HG03139 (cell line): ENCODE measurements at regions not wholly inside any gene's neighbourhood (a gene's known extent, or its start where the extent isn't known, plus 50 kb on each side); places are given as distances from the start of the nearest gene placed in this dataset.
"Not testable (repeated sequence)": the region's sequence is repeated elsewhere in the genome, so short reads cannot be mapped to it uniquely, and the experiment has no call there.

ENCODE experiments used
- ATAC-seq: cut with Tn5 transposase; IDR thresholded peaks from one replicate; pipeline ENCODE4 v1.9.1; 2021; ENCODE audit not compliant: unreplicated experiment

DNA sequence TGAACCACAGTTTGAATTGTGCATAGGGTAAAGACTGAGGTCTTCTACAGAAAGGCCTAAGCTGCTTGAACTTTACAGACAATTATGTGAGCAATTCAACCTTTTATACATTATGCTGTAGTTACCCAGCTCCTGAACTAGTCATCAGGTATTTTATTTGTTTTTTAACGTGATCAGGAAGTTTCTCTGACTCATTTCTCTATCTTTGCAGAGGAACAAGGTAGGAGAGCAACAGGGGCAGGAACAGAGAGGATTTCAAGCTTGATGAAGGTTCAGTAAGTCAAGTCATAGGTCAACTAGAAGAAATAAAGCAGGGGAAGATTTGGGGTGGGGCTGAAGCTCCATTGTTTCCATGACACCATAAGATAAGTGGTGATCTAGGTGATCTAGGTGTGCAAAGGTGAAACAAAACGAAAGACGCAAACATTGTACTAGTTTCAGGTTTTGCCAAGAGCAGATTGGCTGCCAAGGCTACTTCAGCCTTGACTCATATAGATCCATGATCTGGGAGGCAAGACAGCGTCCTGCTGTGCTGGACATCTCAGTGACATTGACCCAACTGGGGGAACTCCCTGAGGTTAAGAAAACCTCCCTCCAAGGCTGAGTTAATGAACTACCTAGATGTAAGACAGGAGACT is 198.1 kb downstream of the DAD1 start:
- ATAC-seq: peak; percentile 30

GRCh38 chr14:22390195-22390594 is 198.8 kb downstream of the DAD1 start:
- ATAC-seq: no peak

GRCh38 chr14:22388669-22389595 is 200.1 kb downstream of the DAD1 start:
- no peak for ATAC-seq

GRCh38 chr14:22387776-22388241 is 201.2 kb downstream of the DAD1 start:
- ATAC-seq: no peak

- ATAC-seq: no peak
Measured at GRCh38 chr14:22386924-22387775, 201.9 kb downstream of the DAD1 start.

DNA sequence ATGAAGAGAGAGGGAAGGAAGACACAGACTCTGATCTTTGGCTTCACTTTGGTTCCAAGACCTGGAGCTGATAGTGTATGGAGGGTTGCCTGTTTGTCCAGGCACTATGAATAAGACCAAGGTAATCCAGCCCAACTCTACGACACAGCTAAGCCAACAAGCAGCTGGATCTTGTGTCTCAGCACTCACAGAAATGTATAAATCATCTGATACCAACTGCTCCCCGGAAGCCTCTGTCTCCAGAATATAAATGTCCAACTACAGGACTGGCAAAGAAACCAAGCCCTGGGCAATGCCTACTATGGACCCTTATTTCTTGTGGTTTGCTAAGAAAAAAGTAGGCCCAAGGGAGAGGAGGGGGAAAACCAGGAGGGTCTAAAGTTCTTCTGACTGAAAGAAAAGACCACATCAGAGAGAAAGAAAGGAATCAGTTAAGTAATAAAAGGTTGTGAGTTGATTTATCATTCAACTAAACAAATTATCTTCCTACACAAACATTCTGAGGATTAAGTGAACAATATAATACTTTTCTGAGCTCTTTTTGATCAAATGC is 204.0 kb downstream of the DAD1 start:
- no peak for ATAC-seq

GRCh38 chr14:22384167-22384549 is 204.9 kb downstream of the DAD1 start:
- no peak for ATAC-seq

- no peak for ATAC-seq
Measured at GRCh38 chr14:22383515-22384166, 205.4 kb downstream of the DAD1 start.

- no peak for ATAC-seq
Measured at GRCh38 chr14:22382955-22383354, 206.1 kb downstream of the DAD1 start.

- ATAC-seq: no peak
Measured at GRCh38 chr14:22382395-22382794, 206.6 kb downstream of the DAD1 start.

DNA sequence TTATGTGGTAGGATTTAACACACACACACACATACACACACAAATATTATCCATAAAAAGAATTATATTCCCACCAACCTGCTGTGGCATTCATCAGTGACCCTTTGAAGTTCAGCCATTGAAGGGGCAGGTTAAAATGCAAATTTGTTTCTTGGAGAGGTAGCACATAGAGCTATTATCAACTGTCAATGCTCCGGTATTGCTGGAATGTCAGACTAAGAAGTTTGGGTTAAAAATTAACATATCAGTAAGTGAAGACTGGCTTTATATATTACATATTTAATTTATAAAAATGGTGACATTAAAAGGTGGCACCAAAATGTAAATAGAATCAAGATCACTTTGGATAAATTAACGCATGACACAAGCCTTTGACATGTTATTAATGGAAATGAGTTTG is 207.3 kb downstream of the DAD1 start:
- no peak for ATAC-seq

DNA sequence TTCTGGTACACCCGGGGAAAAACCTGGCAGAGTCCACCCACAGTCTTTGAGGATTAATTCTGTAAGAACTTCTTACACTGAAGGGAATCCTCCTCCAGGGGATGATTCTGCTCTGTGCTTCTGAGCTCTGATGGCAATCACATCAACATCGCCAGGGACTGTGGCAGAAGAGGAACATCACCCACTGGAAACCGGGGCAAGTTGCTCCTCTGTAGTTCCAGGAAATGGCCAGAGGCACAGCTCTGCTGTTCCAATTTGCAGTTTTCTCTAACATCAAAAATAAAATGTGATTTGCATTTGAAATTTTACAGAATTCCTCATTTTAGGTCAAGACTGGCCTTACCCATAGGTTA is 207.6 kb downstream of the DAD1 start:
- ATAC-seq: no peak

DNA sequence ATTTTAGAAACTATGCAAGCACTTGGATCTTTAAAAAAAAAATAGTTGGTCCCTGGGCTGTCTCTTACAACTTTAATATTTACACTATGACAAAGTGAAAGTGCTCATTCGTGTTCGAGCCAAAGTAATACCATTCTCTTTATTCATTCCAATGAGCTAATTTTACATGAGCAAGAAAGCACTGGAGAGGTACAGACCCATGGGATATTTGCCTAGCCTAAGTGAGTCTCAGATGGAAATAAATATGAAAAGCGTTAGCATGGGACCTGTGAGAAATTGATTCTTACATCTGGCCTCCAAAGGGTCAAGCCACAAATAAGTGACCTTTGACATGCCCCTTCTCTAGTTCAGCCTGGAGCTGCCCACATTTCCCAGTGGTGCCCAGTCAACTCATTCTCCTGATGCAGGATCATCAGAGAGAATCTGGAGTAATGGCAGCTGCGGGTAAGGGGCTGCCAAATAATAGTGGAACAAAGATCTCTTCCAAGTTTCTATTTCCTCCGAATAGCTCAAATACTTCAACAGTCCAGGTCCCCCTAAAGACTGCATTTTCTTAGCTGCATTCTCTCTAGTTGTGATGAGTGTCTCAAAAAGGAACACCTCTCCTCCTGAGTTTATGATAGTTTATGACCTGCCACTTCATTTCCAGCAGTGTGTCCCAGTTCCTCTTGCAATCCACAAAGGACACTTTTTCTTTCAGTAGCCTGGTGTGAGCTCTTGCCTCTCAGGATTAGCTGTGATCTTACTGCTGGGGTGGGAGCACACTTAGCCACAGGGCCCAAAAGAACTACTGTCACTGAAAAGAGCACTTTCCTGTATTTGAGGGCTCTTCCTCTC is 208.2 kb downstream of the DAD1 start:
- ATAC-seq: no peak

DNA sequence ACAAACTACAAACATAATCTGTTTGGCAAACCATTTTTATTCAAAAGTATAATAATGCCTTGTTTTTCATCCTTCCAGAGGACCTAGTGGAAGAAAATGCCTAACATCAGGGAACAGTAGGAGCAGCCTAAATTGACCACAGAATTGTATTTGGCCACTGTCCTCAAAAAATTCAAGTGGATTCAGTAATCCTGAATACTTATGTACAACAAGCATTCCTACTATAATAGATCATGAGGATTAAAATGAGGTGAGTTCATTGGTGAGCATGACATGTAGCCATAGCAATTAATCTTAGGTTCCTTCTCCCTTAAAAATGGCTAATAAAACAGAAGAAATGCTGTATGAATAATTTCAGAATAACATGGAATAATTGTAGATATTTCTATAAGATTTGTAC is 209.3 kb downstream of the DAD1 start:
- ATAC-seq: no peak

- ATAC-seq: no peak
Measured at GRCh38 chr14:22378181-22378580, 210.8 kb downstream of the DAD1 start.

DNA sequence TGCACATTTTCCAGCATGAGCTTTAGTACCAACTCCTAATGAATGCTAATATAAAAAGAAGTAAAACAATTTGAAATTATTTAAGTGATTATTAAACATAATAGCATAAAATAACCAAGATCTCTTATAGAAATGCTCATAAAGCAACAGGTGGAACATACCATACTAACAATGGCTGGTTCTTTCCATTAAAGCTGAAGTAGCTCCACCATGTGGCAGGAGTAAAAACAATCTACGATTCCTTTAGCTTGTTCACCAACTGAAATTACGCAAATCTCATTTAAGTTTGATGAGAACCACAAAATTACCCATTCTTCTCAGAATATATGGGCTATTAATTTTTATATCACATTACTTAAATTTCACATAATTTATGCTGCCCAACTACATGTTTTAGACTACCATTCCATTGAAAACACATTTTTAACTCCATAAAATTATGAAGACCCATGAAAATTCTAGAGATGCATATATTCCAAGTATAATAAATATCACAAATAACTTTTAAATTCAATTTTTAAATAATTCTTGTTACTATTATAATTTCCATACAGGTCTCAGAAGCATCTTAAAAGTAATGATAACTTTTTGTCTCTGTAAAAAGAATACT is 213.6 kb downstream of the DAD1 start:
- ATAC-seq: no peak

GRCh38 chr14:22370084-22370847 is 218.8 kb downstream of the DAD1 start:
- no peak for ATAC-seq

GRCh38 chr14:22358726-22359125 is 230.3 kb downstream of the DAD1 start:
- no peak for ATAC-seq

DNA sequence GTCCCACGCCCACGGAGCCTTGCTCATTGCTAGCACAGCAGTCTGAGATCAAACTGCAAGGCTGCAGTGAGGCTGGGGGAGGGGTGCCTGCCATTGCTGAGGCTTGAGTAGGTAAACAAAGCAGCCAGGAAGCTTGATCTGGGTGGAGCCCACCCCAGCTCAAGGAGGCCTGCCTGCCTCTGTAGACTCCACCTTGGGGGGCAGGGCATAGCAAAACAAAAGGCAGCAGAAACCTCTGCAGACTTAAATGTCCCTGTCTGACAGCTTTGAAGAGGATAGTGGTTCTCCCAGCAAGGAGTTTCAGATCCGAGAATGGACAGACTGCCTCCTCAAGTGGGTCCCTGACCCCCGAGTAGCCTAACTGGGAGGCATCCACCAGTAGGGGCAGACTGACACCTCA is 239.7 kb downstream of the DAD1 start:
- not testable (repeated sequence) for ATAC-seq
